ENCODE measurements at regions not wholly inside any gene's neighbourhood (a gene's known extent, or its start where the extent isn't known, plus 50 kb on each side); places are given as distances from the start of the nearest gene placed in this dataset.

DNA sequence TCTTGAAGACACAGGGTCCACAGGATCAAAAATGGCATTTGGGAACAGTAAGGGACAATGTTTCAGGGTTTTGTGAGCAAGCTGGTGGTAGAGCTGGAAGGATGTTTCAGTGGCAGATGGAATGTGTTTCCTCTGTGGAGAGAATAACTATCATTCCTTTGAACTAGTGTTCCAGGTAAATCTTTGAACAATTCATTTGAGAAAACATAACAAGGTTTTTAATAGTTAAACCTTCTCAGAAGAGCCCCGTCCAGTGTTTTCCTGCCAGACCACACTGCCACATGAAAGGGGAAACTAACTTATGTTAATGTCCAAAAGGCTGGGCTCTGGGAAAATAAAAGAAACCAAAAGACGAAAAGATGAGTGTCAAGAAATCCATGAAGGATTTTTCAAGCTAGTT is 207.0 kb upstream of the ZNF462 start:
- no peak for DNase-seq (ENCODE audit: low spot score)
- ChIA-PET POLR2A (ENCODE audit: low non-redundant PET) (no interaction called here), CTCF (no interaction called here)
- TF ChIP-seq, protein P1, sequence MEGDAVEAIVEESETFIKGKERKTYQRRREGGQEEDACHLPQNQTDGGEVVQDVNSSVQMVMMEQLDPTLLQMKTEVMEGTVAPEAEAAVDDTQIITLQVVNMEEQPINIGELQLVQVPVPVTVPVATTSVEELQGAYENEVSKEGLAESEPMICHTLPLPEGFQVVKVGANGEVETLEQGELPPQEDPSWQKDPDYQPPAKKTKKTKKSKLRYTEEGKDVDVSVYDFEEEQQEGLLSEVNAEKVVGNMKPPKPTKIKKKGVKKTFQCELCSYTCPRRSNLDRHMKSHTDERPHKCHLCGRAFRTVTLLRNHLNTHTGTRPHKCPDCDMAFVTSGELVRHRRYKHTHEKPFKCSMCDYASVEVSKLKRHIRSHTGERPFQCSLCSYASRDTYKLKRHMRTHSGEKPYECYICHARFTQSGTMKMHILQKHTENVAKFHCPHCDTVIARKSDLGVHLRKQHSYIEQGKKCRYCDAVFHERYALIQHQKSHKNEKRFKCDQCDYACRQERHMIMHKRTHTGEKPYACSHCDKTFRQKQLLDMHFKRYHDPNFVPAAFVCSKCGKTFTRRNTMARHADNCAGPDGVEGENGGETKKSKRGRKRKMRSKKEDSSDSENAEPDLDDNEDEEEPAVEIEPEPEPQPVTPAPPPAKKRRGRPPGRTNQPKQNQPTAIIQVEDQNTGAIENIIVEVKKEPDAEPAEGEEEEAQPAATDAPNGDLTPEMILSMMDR (conservative IDR thresholded peaks at IDR 0.05; ENCODE audit: low read depth), result no peak
- no peak overlapping the region for H3K27ac ChIP-seq

DNA sequence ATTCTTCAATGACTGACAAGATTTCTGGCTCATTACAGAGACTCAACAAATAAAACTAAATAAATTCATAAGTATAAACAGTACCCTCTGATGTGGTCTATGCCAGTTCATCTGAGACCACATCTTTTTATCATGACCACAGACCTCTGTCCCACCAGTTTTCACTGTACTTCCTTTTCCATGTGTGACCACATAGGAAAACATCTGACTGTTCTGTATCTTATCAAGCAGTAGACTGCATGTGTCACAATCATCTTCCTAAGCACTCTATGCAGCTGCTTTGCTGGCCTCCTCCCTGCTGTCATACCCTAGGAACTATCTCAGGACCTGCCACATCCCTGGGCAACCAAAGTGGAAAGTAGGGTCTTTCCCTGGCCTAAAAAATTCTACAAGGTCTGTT is 205.0 kb upstream of the ZNF462 start:
- no peak for DNase-seq (ENCODE audit: low spot score)
- TF ChIP-seq, protein P1 (conservative IDR thresholded peaks at IDR 0.05; ENCODE audit: low read depth), result no peak
- POLR2A ChIA-PET (ENCODE audit: low non-redundant PET), result no interaction called here
- no peak overlapping the region for H3K27ac ChIP-seq
- CTCF ChIA-PET, result no interaction called here

DNA sequence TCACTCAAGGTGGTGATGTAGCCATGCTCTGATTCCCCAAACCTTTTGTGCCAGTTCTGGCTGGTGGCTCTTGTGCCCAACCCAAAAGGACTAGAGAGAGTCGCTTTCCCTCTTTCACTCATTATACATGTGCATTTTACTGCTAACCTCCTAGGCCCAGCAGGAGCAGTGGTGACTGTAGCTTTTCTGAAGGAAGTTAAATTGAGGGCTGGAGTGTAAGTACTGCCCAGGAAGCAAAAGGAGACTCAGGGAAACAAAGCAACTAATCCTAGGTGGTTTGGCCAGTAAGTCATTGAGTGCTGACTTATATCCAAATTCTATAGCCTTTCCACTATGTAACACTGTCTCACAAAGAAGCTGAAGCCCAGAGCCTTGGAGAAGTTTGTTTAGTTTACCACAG is 194.4 kb upstream of the ZNF462 start:
- ChIA-PET CTCF (no interaction called here), POLR2A (ENCODE audit: low non-redundant PET) (no interaction called here)
- no peak overlapping the region for H3K27ac ChIP-seq
- TF ChIP-seq, protein P1 (conservative IDR thresholded peaks at IDR 0.05; ENCODE audit: low read depth), result no peak
- DNase-seq (ENCODE audit: low spot score), result no peak

DNA sequence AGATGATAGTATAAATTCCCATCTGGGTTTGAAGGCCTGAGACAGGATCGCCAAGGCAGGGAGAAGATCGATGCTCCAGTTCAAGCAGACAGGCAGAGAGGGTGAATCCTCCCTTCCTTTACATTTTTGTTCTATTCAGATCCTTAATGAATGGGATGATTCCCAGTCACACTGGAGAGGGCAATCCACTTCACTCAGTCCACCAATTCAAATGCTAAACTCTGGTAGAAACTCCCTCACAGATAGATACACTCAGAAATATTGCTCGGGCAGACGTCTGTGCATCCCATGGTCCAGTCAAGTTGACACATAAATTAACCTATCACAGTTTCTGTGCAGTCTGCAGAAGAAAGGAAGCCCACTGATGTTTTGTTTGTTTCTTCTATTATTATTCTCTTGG is 193.1 kb upstream of the ZNF462 start:
- TF ChIP-seq, protein P1 (conservative IDR thresholded peaks at IDR 0.05; ENCODE audit: low read depth), result no peak
- POLR2A ChIA-PET (ENCODE audit: low non-redundant PET), result no interaction called here
- H3K27ac ChIP-seq, result no peak overlapping the region
- CTCF ChIA-PET, result no interaction called here
- DNase-seq (ENCODE audit: low spot score), result no peak

DNA sequence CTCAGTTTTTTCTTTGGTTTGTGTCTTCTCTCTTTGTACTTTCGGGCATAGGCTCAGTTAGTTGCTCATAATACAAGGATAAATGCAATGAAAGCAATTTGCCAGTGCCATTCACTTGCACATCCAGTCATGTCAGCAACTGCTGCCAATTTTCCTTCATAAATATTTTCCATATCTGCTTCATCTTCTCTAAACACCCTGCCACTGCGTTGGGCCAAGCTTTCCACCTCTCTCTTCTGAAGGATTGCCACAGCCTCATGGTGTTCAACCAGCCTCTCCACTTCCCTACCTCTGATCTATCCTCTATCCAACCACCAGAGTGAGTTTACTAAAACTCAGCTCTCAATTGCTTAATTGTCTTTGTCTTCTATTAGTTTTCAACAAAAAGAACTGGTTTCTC is 192.5 kb upstream of the ZNF462 start:
- ChIA-PET CTCF (interaction anchor here (0.5 to 0.6 kb wide), 2 partner anchors 192 to 514 kb away, joined by 3 to 5 read pairs; no protein-coding TSS in a partner anchor), POLR2A (ENCODE audit: low non-redundant PET) (no interaction called here)
- no peak for DNase-seq (ENCODE audit: low spot score)
- TF ChIP-seq, protein P1 (conservative IDR thresholded peaks at IDR 0.05; ENCODE audit: low read depth), result no peak
- H3K27ac ChIP-seq, result no peak overlapping the region

DNA sequence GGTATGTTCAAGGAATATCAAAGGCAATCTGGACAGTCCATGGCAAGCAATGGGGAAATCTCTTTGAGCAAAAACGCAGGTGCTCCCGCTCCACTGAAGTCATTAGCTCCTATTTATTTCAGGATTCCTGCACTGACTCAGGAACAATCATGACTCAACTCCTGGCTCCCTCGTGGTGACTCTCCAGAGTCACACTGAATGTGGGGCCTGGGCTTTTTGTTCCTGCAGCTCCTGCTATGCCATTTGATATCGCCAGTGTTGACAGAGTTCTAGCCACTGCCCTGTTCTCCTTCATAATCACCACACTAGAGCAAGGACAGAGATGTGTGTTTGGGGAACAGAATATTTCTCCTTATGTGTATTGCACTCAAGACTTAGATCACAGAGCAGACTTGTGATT is 187.2 kb upstream of the ZNF462 start:
- ChIA-PET CTCF (interaction anchor here (0.6 kb wide), 1 partner anchor 33 kb away, joined by 3 read pairs; no protein-coding TSS in a partner anchor), POLR2A (ENCODE audit: low non-redundant PET) (no interaction called here)
- DNase-seq (ENCODE audit: low spot score), result no peak
- H3K27ac ChIP-seq, result no peak overlapping the region
- TF ChIP-seq, protein P1 (conservative IDR thresholded peaks at IDR 0.05; ENCODE audit: low read depth), result no peak

DNA sequence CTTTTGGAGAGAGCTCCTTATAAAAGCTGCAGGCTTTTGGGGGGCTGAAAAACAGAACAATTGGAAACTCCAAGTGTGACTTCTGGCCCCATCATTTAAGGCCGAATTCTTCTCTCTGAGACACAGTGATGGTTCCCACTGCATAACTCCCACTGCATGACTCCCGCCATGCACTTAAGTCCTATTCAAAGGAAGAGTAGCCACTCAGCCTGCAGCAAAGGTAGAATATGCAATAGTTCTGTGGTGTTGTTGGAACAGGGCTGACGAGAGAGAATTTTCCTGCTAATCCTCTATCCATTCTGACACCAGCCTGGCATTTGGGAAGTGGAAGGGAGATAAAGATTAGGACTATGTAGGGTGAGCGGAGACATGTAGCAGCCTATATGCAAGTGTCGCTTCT is 185.6 kb upstream of the ZNF462 start:
- no peak overlapping the region for H3K27ac ChIP-seq
- ChIA-PET POLR2A (ENCODE audit: low non-redundant PET) (no interaction called here), CTCF (interaction anchor here (0.6 kb wide), 1 partner anchor 410 kb away, joined by 3 read pairs; no protein-coding TSS in a partner anchor)
- no peak for DNase-seq (ENCODE audit: low spot score)
- TF ChIP-seq, protein P1 (conservative IDR thresholded peaks at IDR 0.05; ENCODE audit: low read depth), result no peak
